HAP-1 (cell line): ENCODE measurements at regions not wholly inside any gene's neighbourhood (a gene's known extent, or its start where the extent isn't known, plus 50 kb on each side); places are given as distances from the start of the nearest gene placed in this dataset.
"Not testable (repeated sequence)": the region's sequence is repeated elsewhere in the genome, so short reads cannot be mapped to it uniquely, and the experiment has no call there.

Experiments
- DNase-seq, 2 experiments: peaks; one replicate each; pipeline ENCODE4 v3.0.0-alpha.2; 2016 to 2020; ENCODE audit warnings: low spot score in 2 of 2
- H3K27me3 ChIP-seq: fragments of 250-450 bp; sonication (Bioruptor Pico); 2 replicates; pipeline ENCODE4 v1.5.1; 2020; ENCODE audit warnings: low read depth, mild to moderate bottlenecking, moderate library complexity
- H3K36me3 ChIP-seq: fragments of 250-450 bp; sonication (Bioruptor Pico); replicated peaks from 2 replicates; pipeline ENCODE4 v1.5.1; 2020; ENCODE audit warnings: mild to moderate bottlenecking
- H3K4me1 ChIP-seq: fragments of 250-450 bp; sonication (Bioruptor Pico); 2 replicates; pipeline ENCODE4 v1.5.1; 2020; ENCODE audit warnings: mild to moderate bottlenecking
- H3K4me3 ChIP-seq: fragments of 250-450 bp; sonication (Bioruptor Pico); 2 replicates; pipeline ENCODE4 v1.5.1; 2020; ENCODE audit warnings: mild to moderate bottlenecking, moderate library complexity
- H3K9me3 ChIP-seq: fragments of 250-450 bp; sonication (Bioruptor Pico); 2 replicates; pipeline ENCODE4 v1.5.1; 2020; ENCODE audit warnings: mild to moderate bottlenecking, moderate library complexity
- in situ Hi-C: fragments of 300-500 bp; cut with MboI; formaldehyde crosslinking; loops from 3 replicates; pipeline ENCODE4 v1.14.3; 2020; ENCODE audit warnings: low sequenced_read_pairs, inconsistent platforms, mixed read lengths

DNA sequence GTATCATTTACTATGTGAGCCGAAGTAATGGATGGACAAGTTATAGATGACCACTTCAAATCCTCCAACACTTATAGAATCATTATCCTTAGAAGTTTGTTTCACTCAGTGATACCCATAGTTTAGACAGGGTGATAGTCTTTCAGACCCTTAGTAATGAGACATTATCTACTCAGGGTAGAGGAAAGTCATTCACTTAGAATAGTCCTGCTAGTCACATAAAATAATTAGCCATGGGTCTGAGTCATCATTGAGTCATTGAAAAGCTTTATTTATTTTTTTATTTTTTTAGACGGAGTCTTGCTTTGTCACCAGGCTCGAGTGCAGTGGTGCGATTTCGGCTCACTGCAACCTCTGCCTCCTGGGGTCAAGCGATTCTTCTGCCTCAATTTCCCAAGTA, 321.7 kb upstream of the FSTL5 start:
- no peaks in the 10 kb centered on the region for H3K36me3 ChIP-seq
- H3K4me1 ChIP-seq = no peaks in the 10 kb centered on the region
- in situ Hi-C loops = loop anchor here (25.0 kb wide), 1 partner anchor 1052 kb away; no protein-coding TSS in a partner anchor
- no peak for DNase-seq
- no peaks in the 10 kb centered on the region for H3K9me3 ChIP-seq
- H3K4me3 ChIP-seq = no peak overlapping the region
- no peaks in the 10 kb centered on the region for H3K27me3 ChIP-seq

DNA sequence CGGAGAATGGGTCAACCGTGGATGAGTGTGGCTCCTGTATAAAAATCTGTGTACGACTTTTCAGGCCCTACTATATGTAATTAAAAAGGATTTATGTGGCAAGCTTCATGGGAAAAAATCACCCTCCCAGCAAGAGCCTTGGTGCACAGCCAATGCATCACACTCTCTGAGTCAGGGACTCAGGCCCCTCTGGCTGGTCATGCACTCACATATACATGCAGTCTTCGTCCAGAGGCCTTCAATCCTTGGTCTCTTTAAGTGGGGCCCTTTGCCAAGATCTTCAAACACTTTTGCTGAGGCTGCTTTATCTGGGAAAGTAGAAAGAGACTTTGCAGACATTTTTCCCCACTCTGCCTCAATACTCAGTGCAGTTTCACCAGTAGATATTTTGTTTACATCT, 311.4 kb upstream of the FSTL5 start:
- no peak for DNase-seq
- no peaks in the 10 kb centered on the region for H3K9me3 ChIP-seq
- in situ Hi-C loops = loop anchor here (25.0 kb wide), 1 partner anchor 1062 kb away; no protein-coding TSS in a partner anchor

DNA sequence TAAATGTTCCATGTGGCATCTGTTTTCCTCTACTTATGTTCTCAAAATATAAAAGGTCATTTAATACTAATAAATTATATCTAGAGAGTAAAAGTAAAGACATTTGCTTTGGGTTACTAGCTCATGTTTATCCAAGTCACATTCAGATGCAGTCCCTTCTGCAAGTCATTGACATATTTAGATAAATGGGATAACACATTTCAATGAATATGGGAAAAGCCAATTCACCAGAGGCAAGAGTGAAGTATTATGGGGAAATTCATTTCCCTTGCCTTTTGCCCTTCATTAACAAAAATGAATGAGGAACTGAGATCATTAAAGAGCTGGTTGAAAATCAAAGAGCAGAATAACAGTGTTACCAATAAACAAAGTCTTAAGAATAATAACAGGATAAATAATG, 306.2 kb upstream of the FSTL5 start:
- no peaks in the 10 kb centered on the region for H3K9me3 ChIP-seq
- DNase-seq = no peak
- in situ Hi-C loops = no loop called here
- no peaks in the 10 kb centered on the region for H3K27me3 ChIP-seq
- H3K4me1 ChIP-seq = peaks cover 8% of the 10 kb centered on the region; the same call in 1 of the 2 replicates
- H3K4me3 ChIP-seq = no peak overlapping the region
- no peaks in the 10 kb centered on the region for H3K36me3 ChIP-seq

More for the DNA sequence above, 311.4 kb upstream of the FSTL5 start:
- no peak overlapping the region for H3K4me3 ChIP-seq
- no peaks in the 10 kb centered on the region for H3K27me3 ChIP-seq
- no peaks in the 10 kb centered on the region for H3K36me3 ChIP-seq
- H3K4me1 ChIP-seq = peaks cover 3% of the 10 kb centered on the region; the same call in 1 of the 2 replicates

DNA sequence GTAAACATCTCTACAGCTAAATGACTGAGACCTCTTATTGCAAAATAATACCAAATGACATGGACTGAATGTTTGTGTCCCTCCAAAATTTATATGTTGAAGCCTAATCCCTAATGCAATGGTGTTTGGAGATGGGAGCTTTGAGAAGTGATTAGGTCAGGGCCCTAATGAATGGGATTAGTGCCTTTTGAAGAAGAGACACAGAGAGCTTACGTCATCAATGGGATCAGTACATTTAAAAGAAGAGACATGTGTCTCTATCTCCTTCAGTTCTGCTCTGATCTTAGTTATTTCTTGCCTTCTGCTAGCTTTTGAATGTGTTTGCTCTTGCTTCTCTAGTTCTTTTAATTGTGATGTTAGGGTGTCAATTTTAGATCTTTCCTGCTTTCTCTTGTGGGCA, 301.6 kb upstream of the FSTL5 start:
- H3K4me1 ChIP-seq, DNase-seq, H3K27me3 ChIP-seq, H3K36me3 ChIP-seq, in situ Hi-C loops, H3K4me3 ChIP-seq, H3K9me3 ChIP-seq: not testable (repeated sequence)

DNA sequence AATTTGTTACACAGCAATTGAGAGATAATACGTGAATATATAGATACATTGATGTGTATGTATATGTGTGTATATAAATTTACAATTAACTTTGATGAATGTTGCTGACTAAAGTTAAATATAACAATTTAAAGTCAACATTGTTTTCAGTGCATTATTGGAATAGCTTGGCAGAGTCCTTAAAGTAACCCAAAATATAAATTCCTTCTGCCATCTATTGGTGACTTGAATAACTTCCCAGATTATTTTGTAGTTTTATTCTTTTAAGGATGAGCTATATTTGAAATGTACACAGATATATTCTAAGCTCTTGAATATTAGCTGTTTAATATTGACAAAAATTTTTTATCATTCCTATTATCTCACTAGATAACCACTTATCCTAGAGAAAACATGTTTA, 298.2 kb upstream of the FSTL5 start:
- Histone ChIP-seq H3K9me3 (no peaks in the 10 kb centered on the region), H3K27me3 (peaks cover 2% of the 10 kb centered on the region; the same call in 1 of the 2 replicates), H3K36me3 (no peaks in the 10 kb centered on the region), H3K4me1 (no peaks in the 10 kb centered on the region), H3K4me3 (no peak overlapping the region)
- in situ Hi-C loops = no loop called here
- DNase-seq = no peak

DNA sequence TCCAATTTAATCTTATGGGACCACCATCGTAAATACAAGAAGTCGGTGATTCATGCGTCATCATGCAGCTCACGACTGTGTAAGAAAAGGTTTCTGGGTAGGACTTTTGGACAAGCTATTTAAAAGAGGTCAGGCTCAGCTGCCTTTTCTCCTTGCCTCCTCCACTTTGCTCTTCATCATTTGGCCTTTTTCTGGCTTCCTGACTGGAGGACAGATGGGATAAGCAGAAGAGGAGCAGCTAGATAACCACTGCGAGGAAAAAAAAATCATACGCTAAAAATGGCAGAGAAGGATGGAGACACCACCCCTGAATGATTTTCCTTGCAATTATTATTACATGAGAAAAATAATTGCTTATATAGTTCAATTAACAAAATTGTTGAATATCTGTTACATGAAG, 294.3 kb upstream of the FSTL5 start:
- no peaks in the 10 kb centered on the region for H3K36me3 ChIP-seq
- H3K9me3 ChIP-seq = no peaks in the 10 kb centered on the region
- no peaks in the 10 kb centered on the region for H3K4me1 ChIP-seq
- no peak overlapping the region for H3K4me3 ChIP-seq
- DNase-seq = no peak
- H3K27me3 ChIP-seq = no peaks in the 10 kb centered on the region
- in situ Hi-C loops = no loop called here

DNA sequence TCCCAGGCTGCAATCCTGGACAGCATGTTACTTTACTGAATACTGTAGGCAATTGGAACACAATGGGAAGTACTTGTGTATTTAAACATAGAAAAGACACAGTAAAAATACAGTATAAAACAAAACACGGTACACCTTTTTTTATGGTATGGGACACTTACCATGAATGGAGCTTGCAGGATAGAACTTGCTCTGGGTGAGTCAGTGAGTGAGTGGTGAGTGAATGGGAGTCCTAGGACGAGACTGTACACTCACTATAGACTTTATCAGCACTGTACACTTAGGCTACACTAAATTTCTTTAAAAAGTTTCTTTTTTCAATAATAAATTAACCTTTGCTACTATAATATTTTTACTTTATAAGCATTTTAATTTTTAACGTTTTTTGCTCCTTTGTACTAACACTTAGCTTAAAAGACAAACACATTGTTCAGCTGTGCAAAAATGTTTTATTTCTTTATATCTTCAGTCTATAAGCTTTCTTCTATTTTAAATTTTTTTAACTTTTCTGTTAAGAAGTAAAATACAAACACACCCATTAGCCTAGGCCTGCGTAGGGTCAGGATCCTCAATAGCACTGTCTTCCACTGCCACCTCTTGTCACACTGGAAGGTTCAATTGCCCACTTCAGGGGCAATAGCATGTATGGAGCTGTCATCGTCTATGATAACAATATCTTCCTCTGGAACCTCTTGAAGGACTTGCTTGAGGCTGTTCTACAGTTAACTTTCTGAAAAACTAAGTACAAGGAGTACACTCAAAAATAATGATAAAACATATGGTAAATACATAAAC, 293.5 kb upstream of the FSTL5 start:
- Histone ChIP-seq H3K36me3 (no peaks in the 10 kb centered on the region), H3K27me3 (no peaks in the 10 kb centered on the region), H3K9me3 (no peaks in the 10 kb centered on the region), H3K4me3 (no peak overlapping the region), H3K4me1 (no peaks in the 10 kb centered on the region)
- no peak for DNase-seq
- in situ Hi-C loops = no loop called here

DNA sequence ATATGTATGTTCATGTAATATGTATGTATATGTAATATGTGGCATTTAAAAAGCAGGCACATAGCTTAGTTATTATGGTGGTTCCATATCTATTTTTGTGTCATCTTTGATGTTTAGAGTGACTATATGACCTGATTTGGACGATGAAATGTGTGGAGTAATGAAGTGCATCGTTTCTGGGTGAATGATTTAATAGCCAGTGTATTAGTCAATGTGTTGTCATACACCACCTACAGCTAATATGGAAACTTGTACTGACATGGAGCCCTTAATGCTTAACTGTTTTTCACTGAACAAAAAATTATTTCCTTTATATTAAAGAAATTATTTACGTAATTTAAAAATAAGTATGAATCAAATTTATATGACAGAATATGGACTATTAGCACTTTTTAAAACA, 292.3 kb upstream of the FSTL5 start:
- no peaks in the 10 kb centered on the region for H3K27me3 ChIP-seq
- in situ Hi-C loops = no loop called here
- no peaks in the 10 kb centered on the region for H3K9me3 ChIP-seq
- no peaks in the 10 kb centered on the region for H3K4me1 ChIP-seq
- no peak for DNase-seq
- H3K4me3 ChIP-seq = no peak overlapping the region
- no peaks in the 10 kb centered on the region for H3K36me3 ChIP-seq

DNA sequence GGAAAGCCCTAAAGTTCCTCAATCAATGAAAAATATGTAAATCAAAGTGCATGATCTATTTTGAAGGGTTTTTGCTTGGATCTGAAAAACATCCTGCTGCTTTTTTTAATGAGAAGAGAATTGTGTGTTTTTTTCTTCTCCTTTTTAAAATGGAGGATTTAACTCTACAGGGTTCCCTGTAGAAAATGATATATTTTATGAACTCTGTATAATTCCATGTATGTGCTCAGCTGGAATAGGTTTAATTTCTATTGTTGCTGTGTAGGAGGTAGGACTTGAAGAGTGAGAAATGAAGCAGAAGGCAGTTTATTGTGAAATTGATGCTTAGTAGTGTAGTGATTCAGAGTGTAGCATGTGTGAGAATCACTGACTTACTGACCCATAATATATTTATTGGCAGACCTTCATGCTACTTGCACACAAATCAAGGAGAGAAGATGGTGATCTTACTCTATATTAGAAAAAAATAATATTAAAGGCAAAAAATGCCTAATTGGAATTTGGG, 286.8 kb upstream of the FSTL5 start:
- in situ Hi-C loops = no loop called here
- no peak for DNase-seq
- Histone ChIP-seq H3K36me3 (no peaks in the 10 kb centered on the region), H3K4me3 (no peak overlapping the region), H3K4me1 (no peaks in the 10 kb centered on the region), H3K9me3 (no peaks in the 10 kb centered on the region), H3K27me3 (no peaks in the 10 kb centered on the region)

DNA sequence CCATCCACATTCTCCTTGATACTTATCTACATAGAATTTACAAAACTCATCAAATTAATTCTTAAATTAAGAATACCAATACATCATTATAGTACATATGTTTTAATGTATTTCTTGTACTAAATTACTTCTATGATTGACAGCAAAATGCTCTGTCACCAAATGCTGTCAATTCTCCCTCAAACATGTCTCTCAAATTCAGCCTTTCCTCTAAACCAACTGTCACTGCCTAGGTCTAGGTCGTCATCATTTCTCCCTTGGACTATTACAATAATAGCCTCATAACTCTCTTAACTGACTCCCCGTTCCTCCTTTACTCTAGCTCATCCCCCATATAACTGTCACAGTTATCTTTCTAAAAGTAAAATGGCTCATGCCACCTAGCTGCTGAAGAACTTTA, 279.7 kb upstream of the FSTL5 start:
- no peak for DNase-seq
- Histone ChIP-seq H3K4me3 (no peak overlapping the region), H3K9me3 (no peaks in the 10 kb centered on the region), H3K4me1 (no peaks in the 10 kb centered on the region), H3K27me3 (no peaks in the 10 kb centered on the region), H3K36me3 (no peaks in the 10 kb centered on the region)
- in situ Hi-C loops = no loop called here

DNA sequence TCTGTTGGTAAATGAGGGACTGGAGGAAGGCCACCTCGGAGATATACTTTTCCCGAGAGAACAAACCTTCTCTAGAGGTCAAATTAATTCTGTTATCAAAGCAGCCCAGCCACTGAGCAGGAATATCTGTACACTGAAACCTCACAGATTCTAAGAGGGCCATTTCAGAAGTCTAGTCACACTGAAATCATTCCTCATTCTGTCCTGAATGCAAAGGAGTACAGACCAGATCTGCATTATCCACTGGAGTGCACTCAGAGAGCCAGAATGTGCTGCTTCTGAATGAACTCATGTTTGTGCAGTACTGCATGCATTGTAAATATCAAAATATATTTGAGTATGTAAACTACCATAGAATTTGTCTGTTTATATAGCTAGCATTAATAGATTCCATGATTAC, 278.3 kb upstream of the FSTL5 start:
- no peak for DNase-seq
- no peak overlapping the region for H3K4me3 ChIP-seq
- H3K4me1 ChIP-seq = no peaks in the 10 kb centered on the region
- no peaks in the 10 kb centered on the region for H3K9me3 ChIP-seq
- H3K36me3 ChIP-seq = no peaks in the 10 kb centered on the region
- H3K27me3 ChIP-seq = no peaks in the 10 kb centered on the region
- in situ Hi-C loops = no loop called here

DNA sequence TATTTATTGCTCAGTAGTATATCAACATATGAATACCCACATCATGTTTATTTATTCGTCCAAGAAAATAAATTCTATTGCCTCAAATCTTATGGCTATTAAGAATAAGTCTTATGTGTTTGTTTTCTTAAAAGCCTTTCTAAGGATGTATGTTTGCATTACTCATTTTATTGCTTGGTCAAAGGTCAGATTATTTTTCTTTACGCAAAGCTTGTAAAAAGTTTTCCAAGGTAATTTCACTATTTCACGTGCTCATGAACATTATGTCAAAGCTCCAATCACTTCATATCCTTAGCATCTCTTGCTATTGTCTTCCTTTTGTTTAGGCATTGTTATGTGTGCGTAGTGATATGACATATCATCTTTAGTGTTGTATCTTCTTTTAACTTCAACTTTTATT, 258.5 kb upstream of the FSTL5 start:
- Histone ChIP-seq H3K4me3 (no peak overlapping the region), H3K9me3 (no peaks in the 10 kb centered on the region), H3K4me1 (no peaks in the 10 kb centered on the region), H3K27me3 (no peaks in the 10 kb centered on the region), H3K36me3 (no peaks in the 10 kb centered on the region)
- DNase-seq = no peak
- in situ Hi-C loops = no loop called here

DNA sequence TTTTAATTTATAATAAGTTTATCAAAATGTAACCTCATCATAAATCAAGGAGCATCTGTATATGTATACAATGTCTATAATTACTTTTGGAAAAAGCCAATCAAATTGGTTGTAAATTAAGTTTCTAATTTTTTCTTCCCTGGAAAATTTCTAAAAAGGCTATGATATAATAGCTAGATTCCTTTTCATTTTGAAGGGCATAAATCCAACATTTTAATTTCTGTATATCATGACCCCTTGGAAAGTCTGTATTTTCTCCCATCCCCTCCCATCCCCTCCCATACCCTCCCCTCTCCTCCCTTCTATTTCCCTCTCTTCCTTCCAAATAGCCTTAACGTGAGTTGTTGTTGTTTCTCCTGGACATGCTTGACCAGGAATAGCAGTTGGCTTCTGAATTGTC, 247.1 kb upstream of the FSTL5 start:
- no peaks in the 10 kb centered on the region for H3K36me3 ChIP-seq
- H3K27me3 ChIP-seq = no peaks in the 10 kb centered on the region
- no peak overlapping the region for H3K4me3 ChIP-seq
- no peak for DNase-seq
- no peaks in the 10 kb centered on the region for H3K4me1 ChIP-seq
- in situ Hi-C loops = no loop called here
- H3K9me3 ChIP-seq = no peaks in the 10 kb centered on the region

DNA sequence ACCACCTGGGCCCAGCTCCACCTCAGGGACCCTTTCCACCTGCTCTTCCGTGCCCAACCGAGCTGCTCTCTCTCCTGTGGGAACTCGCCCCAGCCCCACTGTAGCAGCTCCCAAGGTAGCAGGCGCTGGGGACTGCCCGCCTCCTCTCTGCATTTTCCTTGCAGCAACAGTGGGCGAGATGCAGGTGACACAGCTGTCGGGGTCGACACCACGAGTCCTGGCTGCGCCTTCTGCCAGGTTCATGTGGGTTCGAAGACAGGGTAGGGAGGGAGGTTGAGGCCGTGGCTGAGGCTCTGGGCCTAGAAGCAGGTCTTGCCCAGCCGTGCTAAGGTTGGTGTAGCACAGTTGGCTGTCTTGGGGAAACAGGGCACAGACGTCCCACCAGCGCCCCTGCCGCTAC, 245.2 kb upstream of the FSTL5 start:
- H3K27me3 ChIP-seq = no peaks in the 10 kb centered on the region
- no peak overlapping the region for H3K4me3 ChIP-seq
- no peak for DNase-seq
- H3K9me3 ChIP-seq = no peaks in the 10 kb centered on the region
- no peaks in the 10 kb centered on the region for H3K36me3 ChIP-seq
- no peaks in the 10 kb centered on the region for H3K4me1 ChIP-seq
- in situ Hi-C loops = no loop called here

DNA sequence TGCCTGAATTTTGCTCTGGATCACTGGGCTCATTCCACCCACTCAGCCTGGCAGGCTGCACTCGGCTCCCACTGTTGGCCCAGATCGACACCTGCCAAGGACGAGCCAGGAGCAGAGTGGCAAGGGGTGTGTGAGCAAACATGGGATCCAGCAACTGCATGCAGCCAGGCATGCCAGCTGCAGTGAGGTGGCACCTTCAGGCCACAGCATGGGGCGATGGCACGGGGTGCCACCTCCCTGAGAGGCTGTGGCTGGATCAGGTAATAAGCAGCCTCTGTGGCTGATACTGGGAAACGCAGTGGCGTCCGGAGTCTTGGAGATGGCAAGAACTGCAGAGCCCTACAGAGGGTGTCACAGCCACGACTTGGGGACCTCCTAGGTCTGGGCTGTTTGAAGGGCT, 244.5 kb upstream of the FSTL5 start:
- H3K36me3 ChIP-seq = no peaks in the 10 kb centered on the region
- no peak for DNase-seq
- H3K27me3 ChIP-seq = no peaks in the 10 kb centered on the region
- H3K4me3 ChIP-seq = no peak overlapping the region
- in situ Hi-C loops = no loop called here
- H3K9me3 ChIP-seq = no peaks in the 10 kb centered on the region
- H3K4me1 ChIP-seq = no peaks in the 10 kb centered on the region
